Mesendoderm (in vitro differentiated cells): ENCODE measurements at regions not wholly inside any gene's neighbourhood (a gene's known extent, or its start where the extent isn't known, plus 50 kb on each side); places are given as distances from the start of the nearest gene placed in this dataset.

Experiments
- DNase-seq: peaks from one replicate; pipeline ENCODE4 v3.0.0; 2013
- H2AK5ac ChIP-seq: 2 replicates; pipeline ENCODE4 v1.6.1; 2013; ENCODE audit warnings: low read length, inconsistent platforms
- H2BK120ac ChIP-seq: 2 replicates; pipeline ENCODE4 v1.6.1; 2013; ENCODE audit warnings: low read depth, mild to moderate bottlenecking, low read length, moderate library complexity, mixed read lengths
- H2BK15ac ChIP-seq: replicated peaks from 2 replicates; pipeline ENCODE4 v1.6.1; 2013; ENCODE audit warnings: low read depth, mild to moderate bottlenecking, moderate library complexity
- H2BK5ac ChIP-seq: 2 replicates; pipeline ENCODE4 v1.6.1; 2013; ENCODE audit warnings: low read length, inconsistent platforms
- H3K18ac ChIP-seq: 2 replicates; pipeline ENCODE4 v1.6.1; 2013; ENCODE audit warnings: mild to moderate bottlenecking, low read length, mixed read lengths
- H3K23ac ChIP-seq: one replicate; pipeline ENCODE4 v1.6.1; 2013; ENCODE audit warnings: low read length
- H3K27ac ChIP-seq: 2 replicates; pipeline ENCODE4 v1.5.1; 2013; ENCODE audit warnings: low read depth, mild to moderate bottlenecking, inconsistent platforms, low read length, moderate library complexity
- H3K27me3 ChIP-seq: 2 replicates; pipeline ENCODE4 v1.6.1; 2013; ENCODE audit warnings: low read length, control low read depth, mild to moderate bottlenecking, inconsistent platforms; ENCODE audit not compliant: insufficient read depth, poor library complexity
- H3K36me3 ChIP-seq: 2 replicates; pipeline ENCODE4 v1.6.1; 2013; ENCODE audit warnings: low read length, inconsistent platforms; ENCODE audit not compliant: control insufficient read depth, insufficient read depth
- H3K4ac ChIP-seq: one replicate; pipeline ENCODE4 v1.6.1; 2013; ENCODE audit warnings: low read depth, mild to moderate bottlenecking, low read length, moderate library complexity
- H3K4me1 ChIP-seq: 2 replicates; pipeline ENCODE4 v1.6.1; 2013; ENCODE audit warnings: low read depth, low read length, inconsistent platforms; ENCODE audit not compliant: control insufficient read depth
- H3K4me2 ChIP-seq: 2 replicates; pipeline ENCODE4 v1.6.1; 2013; ENCODE audit warnings: low read length
- H3K4me3 ChIP-seq: 2 replicates; pipeline ENCODE4 v1.5.1; 2013; ENCODE audit warnings: mild to moderate bottlenecking, low read length
- H3K56ac ChIP-seq: one replicate; pipeline ENCODE4 v1.6.1; 2013; ENCODE audit warnings: low read length
- H3K79me1 ChIP-seq: 2 replicates; pipeline ENCODE4 v1.6.1; 2013; ENCODE audit warnings: low read length, inconsistent platforms
- H3K79me2 ChIP-seq: 2 replicates; pipeline ENCODE4 v1.6.1; 2013; ENCODE audit warnings: mild to moderate bottlenecking, low read length; ENCODE audit not compliant: control insufficient read depth, insufficient read depth
- H3K9ac ChIP-seq: 2 replicates; pipeline ENCODE4 v1.6.1; 2013; ENCODE audit warnings: low read length, inconsistent platforms
- H4K5ac ChIP-seq: one replicate; pipeline ENCODE4 v1.6.1; 2013; ENCODE audit warnings: low read length
- H4K8ac ChIP-seq: one replicate; pipeline ENCODE4 v1.6.1; 2013; ENCODE audit warnings: low read depth, mild to moderate bottlenecking, control low read depth, low read length, moderate library complexity
- WGBS: extraction: QIAGEN DNeasy Blood & Tissue Kit; methylation state at CpG from one replicate; pipeline ENCODE4 v1.1.7; 2013; ENCODE audit warnings: low lambda C conversion rate, missing lambda C conversion rate; ENCODE audit not compliant: insufficient coverage; ENCODE audit errors: extremely low coverage; 5-methylcytosine and 5-hydroxymethylcytosine counted together

DNA sequence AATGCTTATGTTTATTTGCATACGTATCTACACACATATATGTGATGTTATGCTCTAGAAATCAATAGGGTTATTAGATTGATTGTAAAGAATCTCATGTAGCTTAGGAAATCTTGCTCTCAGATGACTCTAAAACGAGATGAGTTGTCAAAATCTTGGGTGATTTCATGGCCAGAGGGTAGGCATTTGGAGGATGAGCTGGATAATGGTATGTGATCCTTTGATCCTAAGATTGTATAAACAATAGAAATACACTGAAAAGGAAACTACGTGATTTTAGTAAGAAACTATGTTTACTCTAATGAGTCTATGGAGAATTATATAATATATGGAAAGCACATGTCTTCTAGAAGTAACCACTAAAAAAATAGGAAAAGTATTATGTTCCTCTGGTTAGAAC is 676.6 kb downstream of the NSUN3 start:
- Histone ChIP-seq H3K27ac (no peak overlapping the region), H3K4ac (no peak overlapping the region), H2BK15ac (no peak overlapping the region), H3K4me1 (no peaks in the 10 kb centered on the region), H4K5ac (no peak overlapping the region), H3K27me3 (no peaks in the 10 kb centered on the region), H4K8ac (no peak overlapping the region), H3K4me3 (no peak overlapping the region), H2BK5ac (no peak overlapping the region), H3K4me2 (no peak overlapping the region), H3K9ac (no peak overlapping the region), H3K23ac (no peak overlapping the region), H3K79me2 (no peaks in the 10 kb centered on the region), H3K36me3 (no peaks in the 10 kb centered on the region), H3K79me1 (no peaks in the 10 kb centered on the region), H2AK5ac (no peak overlapping the region), H2BK120ac (no peak overlapping the region), H3K18ac (no peak overlapping the region), H3K56ac (no peak overlapping the region)
- no peak for DNase-seq
- WGBS, result no CpG with 5 or more reads among the region's 3 CpGs

- H2BK15ac ChIP-seq, result no peak overlapping the region
- H3K56ac ChIP-seq, result no peak overlapping the region
- H3K9ac ChIP-seq, result no peak overlapping the region
- H2BK5ac ChIP-seq, result no peak overlapping the region
- no peak overlapping the region for H3K18ac ChIP-seq
- H4K8ac ChIP-seq, result no peak overlapping the region
- H3K27ac ChIP-seq, result no peak overlapping the region
- H3K4me2 ChIP-seq, result no peak overlapping the region
- H3K79me1 ChIP-seq, result no peaks in the 10 kb centered on the region
- no peak overlapping the region for H3K23ac ChIP-seq
- H4K5ac ChIP-seq, result no peak overlapping the region
- WGBS, result no CpG with 5 or more reads among the region's 5 CpGs
- no peaks in the 10 kb centered on the region for H3K36me3 ChIP-seq
- no peak overlapping the region for H2AK5ac ChIP-seq
- H3K4ac ChIP-seq, result no peak overlapping the region
- peak; percentile 18 for DNase-seq
- no peaks in the 10 kb centered on the region for H3K4me1 ChIP-seq
- no peaks in the 10 kb centered on the region for H3K27me3 ChIP-seq
- H3K4me3 ChIP-seq, result no peak overlapping the region
- H2BK120ac ChIP-seq, result no peak overlapping the region
- H3K79me2 ChIP-seq, result no peaks in the 10 kb centered on the region
Measured at GRCh38 chr3:94758751-94759150, 695.9 kb downstream of the NSUN3 start.

DNA sequence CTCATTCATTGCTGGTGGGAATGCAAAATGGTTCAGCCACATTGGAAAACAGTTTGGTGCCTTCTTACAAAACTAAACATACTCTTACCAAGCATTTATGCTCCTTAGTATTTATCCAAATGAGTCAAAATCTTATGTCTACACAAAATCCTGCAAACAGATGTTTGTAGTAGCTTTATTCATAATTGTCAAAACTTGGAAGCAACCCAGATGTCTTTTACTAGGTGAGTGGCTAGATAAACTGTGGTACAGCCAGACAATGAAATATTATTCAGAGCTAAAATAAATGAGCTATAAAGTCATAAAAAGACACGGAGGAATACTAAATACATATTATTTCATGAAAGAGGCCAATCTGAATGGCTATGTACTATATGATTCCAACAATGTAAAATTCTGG is 709.5 kb downstream of the NSUN3 start:
- Histone ChIP-seq H3K9ac (no peak overlapping the region), H3K36me3 (no peaks in the 10 kb centered on the region), H3K56ac (no peak overlapping the region), H3K18ac (no peak overlapping the region), H3K4me2 (no peak overlapping the region), H3K79me1 (no peaks in the 10 kb centered on the region), H4K5ac (no peak overlapping the region), H3K27ac (no peak overlapping the region), H2BK5ac (no peak overlapping the region), H2BK15ac (no peak overlapping the region), H2AK5ac (no peak overlapping the region), H3K23ac (no peak overlapping the region), H4K8ac (no peak overlapping the region), H3K27me3 (no peaks in the 10 kb centered on the region), H3K4me3 (no peak overlapping the region), H3K4me1 (no peaks in the 10 kb centered on the region), H3K79me2 (no peaks in the 10 kb centered on the region), H2BK120ac (no peak overlapping the region), H3K4ac (no peak overlapping the region)
- no CpG with 5 or more reads among the region's 1 CpG for WGBS
- no peak for DNase-seq

- H3K4me1 ChIP-seq, result no peaks in the 10 kb centered on the region
- no peak overlapping the region for H2BK120ac ChIP-seq
- no peak overlapping the region for H3K4me2 ChIP-seq
- H3K9ac ChIP-seq, result no peak overlapping the region
- H3K56ac ChIP-seq, result no peak overlapping the region
- H2BK15ac ChIP-seq, result no peak overlapping the region
- no CpG with 5 or more reads among the region's 2 CpGs for WGBS
- H3K4ac ChIP-seq, result no peak overlapping the region
- H2AK5ac ChIP-seq, result no peak overlapping the region
- no peak overlapping the region for H3K23ac ChIP-seq
- H4K5ac ChIP-seq, result no peak overlapping the region
- no peak overlapping the region for H3K18ac ChIP-seq
- H2BK5ac ChIP-seq, result no peak overlapping the region
- H3K4me3 ChIP-seq, result no peak overlapping the region
- no peak overlapping the region for H3K27ac ChIP-seq
- no peaks in the 10 kb centered on the region for H3K36me3 ChIP-seq
- H3K79me1 ChIP-seq, result no peaks in the 10 kb centered on the region
- no peak for DNase-seq
- H3K79me2 ChIP-seq, result no peaks in the 10 kb centered on the region
- no peaks in the 10 kb centered on the region for H3K27me3 ChIP-seq
- no peak overlapping the region for H4K8ac ChIP-seq
Measured at GRCh38 chr3:94775746-94776145, 712.9 kb downstream of the NSUN3 start.

DNA sequence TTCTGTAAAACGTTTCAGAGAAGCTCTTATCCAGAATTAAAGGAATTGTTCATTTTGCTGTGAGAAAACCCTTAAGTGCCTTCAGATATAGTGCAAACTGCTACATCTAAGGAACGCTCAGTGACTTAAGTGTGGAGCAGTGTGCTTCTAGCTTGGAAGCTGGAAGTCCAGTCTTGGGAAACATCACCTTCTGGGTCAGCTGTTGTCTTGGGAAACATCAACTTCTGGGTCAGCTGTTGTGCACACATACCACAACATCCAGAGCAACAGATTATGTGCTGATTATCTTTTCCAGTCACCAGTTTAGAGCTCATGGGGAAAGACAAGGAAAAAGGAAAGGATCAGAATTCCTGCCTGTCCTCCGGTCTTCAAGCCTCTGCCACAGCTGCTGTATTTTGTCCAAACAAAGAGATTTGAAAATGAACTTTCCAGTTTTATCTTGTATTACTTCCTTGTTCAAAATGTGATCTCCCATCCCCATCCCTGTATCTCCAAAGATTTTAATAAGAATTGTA is 713.6 kb downstream of the NSUN3 start:
- no peak overlapping the region for H3K4me3 ChIP-seq
- no CpG with 5 or more reads among the region's 3 CpGs for WGBS
- H3K18ac ChIP-seq, result no peak overlapping the region
- no peaks in the 10 kb centered on the region for H3K36me3 ChIP-seq
- H3K56ac ChIP-seq, result no peak overlapping the region
- H2BK5ac ChIP-seq, result no peak overlapping the region
- no peak overlapping the region for H3K9ac ChIP-seq
- H4K8ac ChIP-seq, result no peak overlapping the region
- no peaks in the 10 kb centered on the region for H3K4me1 ChIP-seq
- H3K79me1 ChIP-seq, result no peaks in the 10 kb centered on the region
- H3K79me2 ChIP-seq, result no peaks in the 10 kb centered on the region
- no peaks in the 10 kb centered on the region for H3K27me3 ChIP-seq
- no peak overlapping the region for H2BK15ac ChIP-seq
- no peak overlapping the region for H3K27ac ChIP-seq
- no peak overlapping the region for H3K23ac ChIP-seq
- no peak overlapping the region for H3K4ac ChIP-seq
- H2BK120ac ChIP-seq, result no peak overlapping the region
- no peak for DNase-seq
- no peak overlapping the region for H3K4me2 ChIP-seq
- H4K5ac ChIP-seq, result no peak overlapping the region
- no peak overlapping the region for H2AK5ac ChIP-seq

DNA sequence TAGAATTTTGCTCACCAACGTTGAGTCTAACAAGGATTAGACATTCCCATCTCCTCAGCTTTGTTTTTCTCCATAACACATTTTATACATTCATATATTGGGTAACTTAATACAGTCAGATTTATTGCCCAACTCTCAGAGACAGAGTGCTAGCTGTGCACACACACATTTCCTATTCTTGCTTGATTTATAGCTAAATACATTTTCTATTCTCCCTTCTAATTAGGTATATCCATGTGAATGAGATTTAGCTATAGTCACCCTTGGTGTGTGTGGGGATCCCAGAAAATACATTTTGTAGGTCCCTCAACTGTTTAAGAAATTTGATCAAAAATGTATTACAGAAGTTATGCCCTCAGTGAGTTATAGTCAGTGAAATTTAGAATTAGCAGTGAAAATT is 715.4 kb downstream of the NSUN3 start:
- H3K56ac ChIP-seq, result no peak overlapping the region
- no CpG with 5 or more reads among the region's 1 CpG for WGBS
- H3K79me2 ChIP-seq, result no peaks in the 10 kb centered on the region

More for the DNA sequence above, 715.4 kb downstream of the NSUN3 start:
- no peaks in the 10 kb centered on the region for H3K36me3 ChIP-seq
- no peak overlapping the region for H4K5ac ChIP-seq
- no peak overlapping the region for H3K4me3 ChIP-seq
- no peaks in the 10 kb centered on the region for H3K79me1 ChIP-seq
- H3K27me3 ChIP-seq, result no peaks in the 10 kb centered on the region
- no peak for DNase-seq
- H2BK5ac ChIP-seq, result no peak overlapping the region
- H2BK120ac ChIP-seq, result no peak overlapping the region
- H4K8ac ChIP-seq, result no peak overlapping the region
- no peak overlapping the region for H2BK15ac ChIP-seq
- H3K4ac ChIP-seq, result no peak overlapping the region
- no peak overlapping the region for H2AK5ac ChIP-seq
- H3K4me2 ChIP-seq, result no peak overlapping the region
- H3K18ac ChIP-seq, result no peak overlapping the region
- no peak overlapping the region for H3K27ac ChIP-seq
- no peaks in the 10 kb centered on the region for H3K4me1 ChIP-seq
- no peak overlapping the region for H3K9ac ChIP-seq
- no peak overlapping the region for H3K23ac ChIP-seq
